Skeletal muscle cell (primary cell): ENCODE measurements at regions not wholly inside any gene's neighbourhood (a gene's known extent, or its start where the extent isn't known, plus 50 kb on each side); places are given as distances from the start of the nearest gene placed in this dataset.
A peak's percentile ranks its signal among the peaks of the same experiment; 100 is the strongest.

ENCODE experiments used
- DNase-seq: peaks from one replicate; pipeline ENCODE4 v3.0.0-alpha.2; 2010; ENCODE audit warnings: low read depth
- H3K4me3 ChIP-seq: 2 replicates; pipeline ENCODE4 v1.5.1; 2011; ENCODE audit warnings: low read depth, mild to moderate bottlenecking, control low read depth, low read length, moderate library complexity

GRCh38 chr2:224325941-224326340 lies 76.0 kb downstream of the FAM124B start:
- no peak overlapping the region for H3K4me3 ChIP-seq
- DNase-seq, result no peak

- no peak overlapping the region for H3K4me3 ChIP-seq
- no peak for DNase-seq
Measured at GRCh38 chr2:224324604-224325003, 77.3 kb downstream of the FAM124B start.

GRCh38 chr2:224320660-224321059 lies 81.2 kb downstream of the FAM124B start:
- DNase-seq, result no peak
- no peak overlapping the region for H3K4me3 ChIP-seq

- H3K4me3 ChIP-seq, result no peak overlapping the region
- DNase-seq, result no peak
Measured at GRCh38 chr2:224319750-224320149, 82.2 kb downstream of the FAM124B start.

- H3K4me3 ChIP-seq, result no peak overlapping the region
- DNase-seq, result no peak
Measured at GRCh38 chr2:224312741-224313140, 89.2 kb downstream of the FAM124B start.

- no peak for DNase-seq
- H3K4me3 ChIP-seq, result no peak overlapping the region
Measured at GRCh38 chr2:224310943-224311625, 90.8 kb downstream of the FAM124B start.

GRCh38 chr2:224309176-224309575 lies 92.7 kb downstream of the FAM124B start:
- DNase-seq, result peak; percentile 59
- H3K4me3 ChIP-seq, result no peak overlapping the region

GRCh38 chr2:224308272-224308911 lies 93.5 kb downstream of the FAM124B start:
- H3K4me3 ChIP-seq, result no peak overlapping the region
- no peak for DNase-seq

- no peak for DNase-seq
- H3K4me3 ChIP-seq, result no peak overlapping the region
Measured at GRCh38 chr2:224302952-224303351, 99.0 kb downstream of the FAM124B start.

- DNase-seq, result no peak
- H3K4me3 ChIP-seq, result no peak overlapping the region
Measured at GRCh38 chr2:224293976-224294375, 107.9 kb downstream of the FAM124B start.

- H3K4me3 ChIP-seq, result no peak overlapping the region
- DNase-seq, result no peak
Measured at GRCh38 chr2:224287531-224287930, 114.4 kb downstream of the FAM124B start.

GRCh38 chr2:224286923-224287322 lies 115.0 kb downstream of the FAM124B start:
- DNase-seq, result no peak
- H3K4me3 ChIP-seq, result no peak overlapping the region

- no peak overlapping the region for H3K4me3 ChIP-seq
- no peak for DNase-seq
Measured at GRCh38 chr2:224284134-224284946, 117.6 kb downstream of the FAM124B start.

- no peak overlapping the region for H3K4me3 ChIP-seq
- DNase-seq, result no peak
Measured at GRCh38 chr2:224283466-224283965, 118.4 kb downstream of the FAM124B start.

GRCh38 chr2:224281374-224281773 lies 120.5 kb downstream of the FAM124B start:
- no peak for DNase-seq
- H3K4me3 ChIP-seq, result no peak overlapping the region

GRCh38 chr2:224278531-224278930 lies 123.4 kb downstream of the FAM124B start:
- DNase-seq, result no peak

GRCh38 chr2:224276251-224276650 lies 125.7 kb downstream of the FAM124B start:
- DNase-seq, result no peak
- H3K4me3 ChIP-seq, result no peak overlapping the region

More at GRCh38 chr2:224278531-224278930, 123.4 kb downstream of the FAM124B start:
- H3K4me3 ChIP-seq, result no peak overlapping the region

- no peak overlapping the region for H3K4me3 ChIP-seq
- DNase-seq, result no peak
Measured at GRCh38 chr2:224272237-224272910, 129.5 kb downstream of the FAM124B start.

GRCh38 chr2:224271617-224272236 lies 130.2 kb downstream of the FAM124B start:
- no peak for DNase-seq
- no peak overlapping the region for H3K4me3 ChIP-seq
